Stimulated activated CD4-positive, alpha-beta T cell treated with anti-CD3 and anti-CD28 coated beads, TNF-alpha, amount 100 ng/mL, for 1 hour (primary cell): ENCODE measurements at regions not wholly inside any gene's neighbourhood (a gene's known extent, or its start where the extent isn't known, plus 50 kb on each side); places are given as distances from the start of the nearest gene placed in this dataset.

ENCODE experiments used
- DNase-seq, 3 donors: peaks; one replicate each; pipeline ENCODE4 v3.0.0-alpha.2; 2020; ENCODE audit warnings: low read depth in 3 of 3, low spot score in 1 of 3

- no peak for DNase-seq
Measured at GRCh38 chr16:86926181-86927094, 348.1 kb downstream of the FOXL1 start.

- DNase-seq: no peak
Measured at GRCh38 chr16:86927699-86928098, 349.4 kb downstream of the FOXL1 start.

- DNase-seq: no peak
Measured at GRCh38 chr16:86928523-86929011, 350.2 kb downstream of the FOXL1 start.

- DNase-seq: no peak
Measured at GRCh38 chr16:86929057-86929871, 350.9 kb downstream of the FOXL1 start.

GRCh38 chr16:86930001-86930400, 351.7 kb downstream of the FOXL1 start:
- no peak for DNase-seq

- no peak for DNase-seq
Measured at GRCh38 chr16:86930663-86931373, 352.5 kb downstream of the FOXL1 start.

DNA sequence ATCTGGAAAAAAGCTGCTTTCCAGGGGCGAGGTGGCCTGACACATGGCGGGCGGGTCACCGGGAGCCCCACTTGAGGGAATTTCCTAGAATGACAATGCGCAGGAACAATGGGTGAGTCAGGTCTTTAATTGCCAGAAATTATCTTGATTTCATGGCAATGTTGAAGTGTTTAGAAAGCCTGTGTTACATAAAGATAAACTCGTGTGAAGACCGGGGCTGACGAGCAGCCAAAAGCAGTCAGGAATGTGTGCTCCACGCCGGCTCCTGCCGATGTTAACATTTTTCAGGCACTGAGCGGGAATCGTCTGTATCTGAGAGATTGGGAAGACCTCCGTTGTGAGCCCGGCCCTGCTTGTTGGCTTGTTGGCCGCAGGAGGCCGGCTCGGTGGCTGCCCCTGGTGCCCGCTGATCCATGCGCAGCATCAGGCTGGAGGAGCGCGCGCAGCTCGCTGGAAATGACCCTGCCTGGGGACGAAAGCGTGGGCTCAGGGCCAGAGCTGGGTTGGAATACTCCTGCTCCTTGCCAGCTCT, 353.1 kb downstream of the FOXL1 start:
- no peak for DNase-seq

- DNase-seq: no peak
Measured at GRCh38 chr16:86932130-86932982, 354.0 kb downstream of the FOXL1 start.

DNA sequence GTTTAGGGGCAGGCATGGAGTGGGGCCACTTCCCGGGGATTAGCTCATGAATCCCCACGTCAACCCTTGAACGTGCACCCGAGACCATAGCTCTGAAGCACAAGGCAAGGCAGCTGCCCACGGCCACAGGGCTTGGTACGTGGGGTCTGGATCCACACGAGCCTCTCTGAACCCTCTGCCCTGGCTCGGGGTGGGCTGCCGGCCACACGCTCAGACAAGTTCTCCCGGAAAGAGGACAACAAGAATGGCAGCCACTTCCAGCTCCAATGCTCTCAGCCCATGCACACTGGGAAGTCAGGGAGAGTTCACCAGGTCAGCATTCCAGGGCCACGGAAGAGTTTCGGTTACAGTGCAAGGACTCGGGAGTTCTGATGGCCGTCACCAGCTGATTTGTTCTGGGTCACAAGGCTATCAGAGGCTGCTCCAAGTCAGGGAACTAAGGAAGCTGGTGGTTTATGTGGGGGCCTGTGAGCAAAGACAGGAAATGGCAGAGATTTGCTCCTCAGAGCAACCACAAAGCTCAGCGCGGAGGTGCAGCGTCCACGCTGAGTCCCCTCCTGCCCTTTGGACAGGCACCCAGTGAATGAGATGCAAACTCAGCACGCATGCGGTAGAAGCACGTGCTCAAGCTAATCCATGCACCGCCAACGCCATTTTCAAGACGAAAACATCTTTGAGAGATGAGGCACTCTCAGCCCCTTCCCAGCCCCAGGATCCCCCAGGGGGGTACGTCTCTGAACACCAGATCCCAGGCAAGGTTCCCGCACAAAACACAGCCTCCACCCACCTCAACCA, 356.4 kb downstream of the FOXL1 start:
- no peak for DNase-seq

DNA sequence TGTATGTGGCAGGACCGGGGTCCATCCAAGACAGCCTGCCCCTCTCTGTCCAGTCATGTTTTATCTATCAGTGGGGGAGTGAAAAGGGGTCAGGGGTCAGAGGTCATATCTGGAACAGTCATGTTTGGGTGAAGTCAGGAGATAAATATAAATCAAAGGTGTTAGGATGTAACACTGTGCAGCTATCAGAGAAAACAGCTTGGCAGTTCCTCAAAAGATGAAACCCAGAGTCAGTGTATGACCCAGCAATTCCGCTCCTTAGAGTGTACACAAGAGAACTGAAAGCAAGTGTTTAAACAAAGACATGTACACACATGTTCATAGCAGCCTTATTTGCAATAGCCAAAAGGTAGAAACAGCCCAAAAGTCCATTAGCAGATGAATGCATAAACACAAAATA, 361.3 kb downstream of the FOXL1 start:
- no peak for DNase-seq

DNA sequence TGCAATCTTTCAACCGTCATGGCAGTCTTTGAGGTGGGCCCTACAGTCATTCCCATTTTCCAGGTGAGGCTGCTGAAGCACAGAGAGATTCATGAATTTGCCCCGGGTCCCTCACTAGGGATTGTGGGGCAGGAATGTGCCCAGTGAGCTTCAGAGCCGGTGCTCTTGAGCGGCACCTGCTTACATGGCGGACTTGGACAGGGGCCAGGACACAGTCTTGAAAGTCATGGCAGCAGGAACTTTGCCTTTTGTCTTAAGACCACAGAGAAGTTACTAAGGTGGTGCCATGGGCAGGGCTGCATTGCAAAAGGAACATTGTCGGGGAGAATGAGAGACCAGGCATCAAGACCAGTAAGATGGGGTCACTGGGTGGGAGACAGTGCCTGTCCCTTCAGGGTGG, 363.4 kb downstream of the FOXL1 start:
- no peak for DNase-seq

DNA sequence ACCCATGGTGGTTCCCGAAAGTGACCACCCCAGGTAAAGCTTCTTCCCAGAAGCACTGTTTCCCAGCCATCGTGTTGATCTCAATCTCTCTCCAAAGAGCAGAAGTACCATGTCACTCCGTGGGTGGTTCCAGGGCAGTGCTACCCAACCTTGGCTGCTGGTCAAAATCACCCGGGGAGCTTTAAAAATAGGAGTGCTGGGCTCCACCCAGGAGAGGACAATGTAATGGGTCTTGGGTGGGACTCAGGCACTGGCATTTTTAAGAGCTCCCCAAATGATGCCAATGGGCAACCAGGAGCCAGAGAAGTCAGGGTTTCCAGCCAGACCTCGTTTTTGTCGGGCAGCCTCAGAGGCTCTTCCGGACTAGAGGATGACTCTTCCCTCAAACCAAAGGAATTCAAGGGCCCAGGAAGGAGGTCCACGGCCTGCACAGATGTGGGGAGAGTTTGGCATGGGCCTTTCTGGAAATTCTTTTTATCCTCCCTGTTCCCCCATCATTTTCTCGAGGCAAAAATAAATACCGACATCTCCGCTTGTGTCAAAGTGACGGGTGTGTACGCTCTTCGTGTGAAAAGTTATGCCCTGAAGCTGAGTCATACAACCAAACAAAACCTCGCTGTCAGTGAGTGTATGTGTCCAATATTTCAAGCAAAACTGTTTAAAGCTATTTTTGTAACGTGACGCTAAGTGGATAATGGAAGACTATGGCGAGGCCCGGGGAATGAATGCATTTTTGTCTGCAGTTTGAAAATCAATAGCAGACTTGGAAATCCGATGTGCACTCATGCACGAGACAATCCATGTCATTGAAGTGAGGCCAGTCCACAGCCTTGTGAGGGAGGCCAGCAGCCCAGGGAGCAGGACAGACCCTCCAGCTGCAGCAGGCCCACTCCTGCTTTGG, 364.1 kb downstream of the FOXL1 start:
- no peak for DNase-seq

DNA sequence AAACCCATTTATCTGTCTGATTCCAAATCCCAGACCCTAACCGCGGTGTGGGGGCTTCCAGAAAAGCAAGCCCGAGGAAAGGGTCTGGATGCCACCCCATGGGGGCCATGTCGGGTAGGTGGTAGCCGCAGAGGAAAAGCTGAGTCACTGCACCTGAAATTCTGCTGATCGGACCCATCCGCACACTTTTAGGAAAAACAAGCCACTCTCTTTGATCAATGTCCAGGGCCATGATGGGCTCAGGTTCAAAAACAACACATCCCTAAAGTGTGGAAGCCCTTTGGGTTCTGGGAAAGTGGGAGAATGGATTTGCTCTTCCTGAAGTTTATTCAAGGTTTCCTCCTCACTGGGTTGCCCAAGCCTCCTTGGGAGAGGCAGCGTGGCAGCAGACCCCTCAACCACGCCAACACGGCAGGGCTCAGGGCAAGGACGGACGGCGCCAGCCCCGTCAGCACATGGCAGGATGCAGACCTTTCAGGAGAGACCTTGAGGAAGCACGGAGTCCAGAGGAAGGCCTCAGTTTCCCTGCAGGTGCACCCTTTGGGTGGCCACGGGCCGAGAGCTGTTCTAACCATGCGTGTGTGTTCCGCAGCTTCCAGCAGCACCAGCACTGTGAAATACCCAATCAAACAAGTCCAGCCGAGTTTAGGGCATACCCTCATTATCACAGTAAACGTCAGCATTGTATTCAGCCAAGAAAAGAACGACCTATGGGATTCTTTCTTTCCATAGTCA, 367.0 kb downstream of the FOXL1 start:
- no peak for DNase-seq

DNA sequence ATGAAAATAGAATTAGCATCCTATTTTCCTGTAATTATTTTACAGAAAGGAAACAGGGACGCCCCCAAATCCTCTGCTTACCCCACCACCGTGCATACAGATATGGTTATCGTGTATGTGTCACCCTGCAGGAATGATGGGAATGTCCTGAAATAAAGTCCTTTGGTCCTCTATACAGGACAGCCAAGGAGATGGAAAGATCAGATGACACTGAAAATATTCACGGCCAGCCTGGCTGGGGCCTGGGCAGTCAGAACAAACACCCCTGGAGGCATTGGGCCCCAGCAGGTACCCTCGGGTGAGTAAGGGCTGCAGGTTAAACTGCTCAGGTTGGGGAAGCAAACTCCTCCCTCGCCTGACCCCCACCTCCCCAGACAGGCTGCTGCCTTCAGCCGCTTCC, 368.0 kb downstream of the FOXL1 start:
- DNase-seq: no peak

DNA sequence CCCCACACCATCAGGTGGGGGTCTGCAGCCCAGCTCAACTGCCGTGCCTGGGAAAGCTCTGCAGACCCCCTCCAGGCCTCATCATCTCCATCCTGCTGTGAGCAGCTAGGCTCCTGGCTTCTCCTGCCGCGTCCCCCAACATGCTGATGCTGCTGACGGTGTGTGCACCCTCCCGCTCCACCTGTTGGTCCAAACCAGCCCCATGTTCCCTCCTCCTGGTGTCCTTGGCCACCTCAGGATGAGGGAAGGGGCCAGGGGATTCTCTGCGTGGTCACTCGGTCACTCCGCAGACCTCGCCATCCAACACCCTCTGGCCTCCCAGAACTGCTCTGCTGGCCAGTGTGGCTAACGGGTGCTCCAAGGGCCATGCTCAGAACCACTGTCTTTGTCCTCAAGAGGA, 368.6 kb downstream of the FOXL1 start:
- no peak for DNase-seq

DNA sequence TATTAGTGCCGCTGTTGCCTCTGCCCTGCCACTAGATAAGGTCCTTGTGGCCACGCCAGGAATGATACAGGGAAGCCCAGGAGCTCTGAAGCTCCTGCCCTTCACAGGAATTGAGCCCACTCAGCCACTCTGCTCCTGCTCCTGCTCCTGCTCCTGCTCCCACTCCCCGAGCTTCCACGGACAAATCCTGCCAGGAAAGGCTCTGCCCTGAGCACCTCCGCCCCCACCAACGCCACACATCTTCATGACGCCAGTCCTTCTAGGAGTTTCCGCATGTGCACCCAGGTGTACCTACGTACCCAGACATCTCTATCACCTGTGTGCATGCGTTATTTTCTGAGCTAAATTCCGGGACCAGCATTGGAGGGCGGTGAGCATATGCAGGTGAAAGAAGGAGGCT, 369.1 kb downstream of the C16orf95 start:
- DNase-seq: no peak

DNA sequence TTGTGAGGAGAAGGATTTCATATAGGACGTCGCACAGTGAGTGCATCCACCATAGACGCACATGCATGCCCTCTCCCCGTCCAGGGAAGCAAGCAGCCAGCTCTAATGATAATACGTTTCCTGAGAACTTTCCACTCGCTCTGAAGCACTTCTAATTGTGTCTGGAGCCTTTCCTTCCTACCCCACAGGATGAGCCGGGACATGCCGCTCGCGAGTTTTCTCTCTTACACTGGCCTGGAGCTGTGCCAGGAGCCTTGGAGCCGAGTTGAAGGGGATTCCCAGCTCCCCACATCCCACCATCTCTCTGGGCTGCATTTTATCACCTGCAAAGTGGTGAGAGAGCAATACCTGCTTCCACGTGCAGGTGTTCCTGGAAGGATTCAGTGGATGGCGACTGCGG, 368.1 kb downstream of the C16orf95 start:
- DNase-seq: no peak

GRCh38 chr16:86949630-86950029, 367.6 kb downstream of the C16orf95 start:
- no peak for DNase-seq
